IPS-15b (cell line): ENCODE measurements at regions not wholly inside any gene's neighbourhood (a gene's known extent, or its start where the extent isn't known, plus 50 kb on each side); places are given as distances from the start of the nearest gene placed in this dataset.
"Not testable (repeated sequence)": the region's sequence is repeated elsewhere in the genome, so short reads cannot be mapped to it uniquely, and the experiment has no call there.

Source experiments
- H3K27me3 ChIP-seq: one replicate; pipeline ENCODE4 v1.6.1; 2013; ENCODE audit warnings: low read length; ENCODE audit not compliant: control insufficient read depth, insufficient read depth
- H3K36me3 ChIP-seq: one replicate; pipeline ENCODE4 v1.6.1; 2013; ENCODE audit warnings: low read length; ENCODE audit not compliant: control insufficient read depth, insufficient read depth
- H3K4me1 ChIP-seq: one replicate; pipeline ENCODE4 v1.6.1; 2013; ENCODE audit warnings: mild to moderate bottlenecking, low read length; ENCODE audit not compliant: control insufficient read depth, insufficient read depth
- H3K4me3 ChIP-seq: one replicate; pipeline ENCODE4 v1.5.1; 2013; ENCODE audit warnings: low read depth, low read length
- H3K9ac ChIP-seq: one replicate; pipeline ENCODE4 v1.6.1; 2013; ENCODE audit warnings: low read depth, mild to moderate bottlenecking, low read length
- H3K9me3 ChIP-seq: one replicate; pipeline ENCODE4 v1.6.1; 2013; ENCODE audit warnings: mild to moderate bottlenecking, low read length; ENCODE audit not compliant: control insufficient read depth, insufficient read depth

DNA sequence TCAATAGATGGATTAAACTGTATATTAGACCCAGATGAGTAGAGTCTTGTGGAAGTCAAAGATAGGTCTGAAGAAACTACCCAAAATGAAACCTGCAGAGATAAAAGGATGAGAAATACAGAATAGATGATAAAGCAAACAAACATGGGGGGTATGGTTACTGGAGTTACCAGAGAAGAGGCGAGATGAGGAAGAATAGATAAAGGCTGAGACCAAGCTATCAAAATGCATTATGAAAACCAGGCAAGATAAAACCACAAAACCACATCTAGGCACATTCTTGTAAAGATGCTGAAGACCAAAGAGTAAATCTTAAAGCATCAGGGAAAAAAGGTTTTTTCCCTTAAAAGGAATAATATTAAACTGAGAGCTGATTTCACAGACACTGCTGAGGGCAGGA lies 271.8 kb upstream of the NBPF12 start:
- H3K9me3 ChIP-seq, H3K4me3 ChIP-seq, H3K27me3 ChIP-seq, H3K4me1 ChIP-seq, H3K36me3 ChIP-seq, H3K9ac ChIP-seq: not testable (repeated sequence)

DNA sequence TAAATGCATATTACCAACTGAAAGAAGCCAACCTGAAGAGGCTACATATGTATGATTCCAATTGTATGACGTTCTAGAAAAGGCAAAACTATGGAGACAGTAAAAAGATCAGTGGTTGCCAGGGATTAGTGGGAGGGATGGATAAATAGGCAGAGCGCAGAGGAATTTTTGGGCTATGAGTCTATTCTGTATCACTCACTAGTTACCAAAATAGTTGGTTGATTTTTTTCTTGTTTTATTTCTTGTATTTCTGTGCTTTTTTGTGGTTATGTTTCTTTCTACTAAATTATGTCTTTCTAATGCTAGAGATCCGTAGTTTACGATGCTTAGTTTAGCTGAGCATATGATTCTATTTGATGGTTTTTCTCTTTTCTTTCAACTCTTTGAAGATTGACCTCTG lies 277.9 kb upstream of the NBPF12 start:
- H3K4me3 ChIP-seq, H3K4me1 ChIP-seq, H3K27me3 ChIP-seq, H3K36me3 ChIP-seq, H3K9ac ChIP-seq, H3K9me3 ChIP-seq: not testable (repeated sequence)

DNA sequence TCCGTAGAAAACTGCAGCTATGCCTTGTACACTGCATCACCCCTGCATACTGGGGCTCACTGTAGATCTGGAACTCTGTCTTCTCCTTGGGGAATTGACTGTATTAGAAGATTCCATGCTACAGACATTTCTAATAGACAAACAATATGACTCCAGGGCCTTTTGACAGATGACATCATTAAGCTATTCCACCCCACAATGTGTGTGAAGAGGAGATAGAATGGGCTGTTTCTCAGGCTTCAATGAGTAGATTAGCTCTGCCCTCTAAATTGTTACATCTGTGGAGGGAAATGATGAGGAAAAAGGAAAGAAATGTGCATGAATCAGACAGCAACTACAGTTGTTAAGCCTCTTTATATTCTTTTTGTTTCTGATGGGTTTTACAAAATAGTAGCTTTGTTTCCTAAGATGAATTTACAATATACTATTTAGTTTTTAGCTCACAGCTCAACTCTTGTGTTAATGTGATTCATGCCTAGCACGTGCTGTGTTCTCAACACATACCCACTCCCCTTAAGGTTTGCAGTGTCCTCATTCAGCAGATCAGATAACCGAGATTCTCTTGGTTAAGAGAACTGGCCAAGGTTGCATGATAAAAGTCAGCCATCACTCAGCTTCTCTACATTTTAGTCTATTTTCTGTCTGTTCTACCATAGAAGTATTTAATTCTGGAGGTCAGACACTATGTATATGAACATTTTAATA lies 281.6 kb upstream of the NBPF12 start:
- H3K4me3 ChIP-seq, H3K9me3 ChIP-seq, H3K27me3 ChIP-seq, H3K9ac ChIP-seq, H3K4me1 ChIP-seq, H3K36me3 ChIP-seq: not testable (repeated sequence)

DNA sequence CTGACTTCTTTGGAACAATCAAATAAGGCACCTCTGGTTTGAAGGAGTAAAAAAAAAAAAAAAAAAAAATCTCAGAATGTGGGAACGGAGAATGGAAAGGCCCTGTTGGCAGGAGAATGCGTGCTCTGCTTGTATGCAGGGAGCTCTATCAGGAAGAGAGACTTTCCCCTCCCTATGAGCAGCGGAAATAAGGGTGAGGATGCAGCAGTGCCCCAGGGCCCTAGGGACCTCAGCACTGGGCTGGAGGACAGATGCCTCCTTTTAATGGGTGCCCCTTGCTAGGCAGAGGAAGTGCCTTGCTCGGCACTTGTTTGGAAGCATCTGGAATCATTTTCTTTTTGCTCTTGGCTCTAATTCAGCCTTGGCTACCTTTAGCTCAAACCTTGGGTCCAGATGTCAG lies 283.4 kb upstream of the NBPF12 start:
- H3K36me3 ChIP-seq, H3K4me1 ChIP-seq, H3K27me3 ChIP-seq, H3K4me3 ChIP-seq, H3K9me3 ChIP-seq, H3K9ac ChIP-seq: not testable (repeated sequence)

DNA sequence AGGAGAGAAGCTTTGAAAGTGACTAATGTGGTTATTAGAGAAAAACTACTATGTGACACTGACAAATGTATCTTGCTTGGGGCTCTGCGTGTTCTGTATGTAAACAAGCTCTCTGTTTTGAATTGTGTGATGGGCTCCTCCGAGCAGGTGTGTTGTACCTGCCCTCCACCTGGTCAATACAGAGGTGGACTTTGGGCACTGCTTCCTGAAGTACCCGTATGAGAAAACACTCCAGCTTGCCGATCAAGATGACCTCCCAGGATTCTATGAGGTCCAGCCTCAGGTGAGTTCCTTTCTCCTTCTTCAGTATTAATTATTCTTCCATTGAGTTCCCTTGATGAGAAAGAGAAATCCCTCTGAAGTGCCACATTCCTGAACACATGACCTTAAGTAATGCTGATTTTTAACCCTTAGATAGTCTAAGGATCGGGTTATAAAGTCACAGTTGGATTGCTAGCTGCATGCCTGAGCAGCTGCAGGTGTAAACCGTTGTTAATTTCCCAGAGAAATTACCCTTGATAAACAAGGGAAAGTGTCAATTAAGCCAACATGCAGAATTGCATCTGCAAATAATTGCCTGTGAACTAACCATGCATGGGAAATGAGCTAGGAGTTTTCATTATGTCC lies 292.0 kb upstream of the NBPF12 start:
- H3K4me3 ChIP-seq, H3K9me3 ChIP-seq, H3K4me1 ChIP-seq, H3K27me3 ChIP-seq, H3K9ac ChIP-seq, H3K36me3 ChIP-seq: not testable (repeated sequence)

DNA sequence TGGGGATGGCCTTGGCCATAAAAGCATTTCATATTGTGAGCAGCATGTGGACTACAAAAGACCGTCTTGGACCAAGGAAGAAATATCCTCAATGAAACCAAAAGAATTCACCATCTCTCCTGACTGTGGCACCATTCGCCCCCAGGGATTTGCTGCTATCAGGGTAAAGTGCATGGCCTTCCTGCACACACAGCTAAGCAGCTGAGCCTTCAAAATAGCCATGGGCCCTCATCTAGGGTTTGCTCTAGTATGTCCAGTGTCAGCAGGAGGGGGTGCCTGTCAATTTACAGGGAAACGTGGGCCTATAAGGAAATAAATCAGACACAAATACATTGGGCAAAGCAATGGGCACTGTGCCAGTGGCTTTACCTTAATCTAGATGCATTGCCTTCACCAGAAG lies 296.6 kb upstream of the NBPF12 start:
- not testable (repeated sequence) for H3K9ac ChIP-seq, H3K27me3 ChIP-seq, H3K9me3 ChIP-seq, H3K36me3 ChIP-seq, H3K4me1 ChIP-seq, H3K4me3 ChIP-seq

DNA sequence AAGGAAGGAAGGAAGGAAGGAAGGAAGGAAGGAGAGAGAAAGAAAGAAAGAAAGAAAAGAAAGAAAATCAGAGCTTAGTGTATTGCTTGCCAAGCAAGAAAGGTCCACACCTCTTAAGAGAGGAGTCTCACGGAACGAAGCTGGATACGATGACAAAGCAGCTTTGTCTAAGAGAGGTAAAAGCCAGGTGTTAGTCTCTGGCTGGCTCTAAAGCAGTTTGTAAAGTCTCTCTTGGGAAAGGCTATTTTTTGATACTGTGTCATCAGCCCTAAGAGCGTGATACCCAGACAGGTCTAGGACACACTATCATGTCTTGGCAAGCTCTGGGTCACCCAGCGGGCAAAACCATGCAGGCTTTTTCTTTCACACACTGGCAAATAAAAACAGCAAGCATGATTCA lies 297.5 kb upstream of the NBPF12 start:
- not testable (repeated sequence) for H3K9me3 ChIP-seq, H3K9ac ChIP-seq, H3K4me3 ChIP-seq, H3K4me1 ChIP-seq, H3K27me3 ChIP-seq, H3K36me3 ChIP-seq

DNA sequence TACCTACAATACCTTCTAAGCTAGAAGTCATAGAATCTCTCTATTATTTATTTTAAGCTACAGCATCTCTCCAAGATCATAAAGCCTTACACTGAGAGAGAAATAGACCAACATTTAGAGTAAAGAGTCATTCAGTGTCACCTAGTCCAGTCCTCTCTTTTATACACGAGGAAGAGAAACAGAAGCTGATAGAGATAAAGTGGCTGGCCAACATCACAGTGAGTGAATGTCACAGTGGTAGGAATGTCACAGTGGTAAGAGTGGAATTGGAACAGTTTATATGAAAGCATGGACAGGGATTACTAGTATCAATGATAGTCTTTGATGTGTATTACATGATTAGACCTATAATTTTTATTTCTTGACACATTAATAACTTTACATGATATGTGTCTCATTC lies 307.8 kb upstream of the NBPF12 start:
- H3K4me3 ChIP-seq, H3K9me3 ChIP-seq, H3K4me1 ChIP-seq, H3K9ac ChIP-seq, H3K27me3 ChIP-seq, H3K36me3 ChIP-seq: not testable (repeated sequence)

DNA sequence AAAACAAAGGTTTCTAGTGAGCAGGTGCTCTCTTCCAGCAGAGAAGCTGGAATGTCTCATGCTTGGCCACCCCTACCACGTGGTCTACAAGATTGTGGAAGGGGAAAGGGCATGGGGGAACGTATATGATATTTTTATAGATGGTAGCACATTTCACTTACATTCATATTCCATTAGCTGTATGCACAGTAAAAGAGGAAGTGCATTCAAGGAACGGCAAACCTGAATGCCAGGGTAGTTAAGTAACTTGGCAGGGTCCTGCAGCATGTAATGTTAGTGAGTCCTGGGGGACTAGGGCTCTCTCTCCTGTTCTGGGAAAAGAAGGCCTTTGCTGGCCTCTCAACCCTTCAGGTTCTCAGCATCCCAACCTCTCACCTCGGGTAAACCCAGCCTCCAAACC lies 319.5 kb upstream of the NBPF12 start:
- H3K9ac ChIP-seq, H3K4me3 ChIP-seq, H3K27me3 ChIP-seq, H3K36me3 ChIP-seq, H3K9me3 ChIP-seq, H3K4me1 ChIP-seq: not testable (repeated sequence)

DNA sequence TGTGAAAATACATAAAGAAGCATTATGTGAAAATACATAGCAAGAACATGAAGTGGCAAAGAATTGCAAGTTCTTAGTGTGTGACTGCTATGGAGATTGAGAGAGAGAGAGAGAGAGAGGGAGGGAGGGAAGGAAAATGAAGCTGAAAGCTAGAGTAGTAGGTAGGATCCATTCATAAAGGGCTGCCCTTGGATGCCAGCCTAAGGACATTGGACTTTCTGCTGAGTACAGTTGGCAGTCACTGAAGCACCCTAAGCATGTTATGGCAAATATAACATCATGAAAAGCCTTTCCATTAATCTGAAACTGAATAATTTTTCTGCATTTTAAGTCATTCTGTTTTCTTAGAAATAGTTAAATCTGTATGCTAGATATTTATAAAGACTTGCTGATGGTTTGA lies 333.4 kb upstream of the NBPF12 start:
- H3K27me3 ChIP-seq, H3K9me3 ChIP-seq, H3K36me3 ChIP-seq, H3K4me1 ChIP-seq, H3K9ac ChIP-seq, H3K4me3 ChIP-seq: not testable (repeated sequence)

DNA sequence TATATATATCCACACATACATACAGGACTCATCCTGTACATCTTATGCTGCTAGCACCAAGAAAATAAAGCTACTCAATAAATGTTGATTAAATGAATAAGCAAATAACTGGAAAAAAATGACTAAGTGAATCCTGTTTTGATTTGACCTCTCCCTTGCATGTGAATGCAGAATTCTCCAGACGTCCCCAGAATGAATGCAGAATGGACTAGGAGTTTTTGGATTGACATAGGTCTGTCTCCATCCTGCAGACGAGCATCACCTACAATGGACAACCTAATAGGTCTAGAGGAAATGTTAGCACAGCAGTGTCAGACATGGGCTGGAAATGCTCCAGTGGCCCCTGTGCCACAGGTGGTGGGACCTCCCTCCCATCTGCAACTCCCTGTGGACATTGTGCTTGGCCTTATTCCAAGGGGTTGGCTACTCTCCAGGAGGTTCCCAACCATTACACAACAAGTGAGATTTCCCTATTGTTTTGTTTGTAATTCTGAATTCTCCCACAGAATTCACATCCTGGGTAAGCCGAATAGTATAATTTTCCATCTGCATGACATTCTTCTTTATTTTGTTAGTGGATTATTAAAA lies 337.3 kb upstream of the NBPF12 start:
- H3K27me3 ChIP-seq, H3K4me1 ChIP-seq, H3K4me3 ChIP-seq, H3K9me3 ChIP-seq, H3K9ac ChIP-seq, H3K36me3 ChIP-seq: not testable (repeated sequence)

DNA sequence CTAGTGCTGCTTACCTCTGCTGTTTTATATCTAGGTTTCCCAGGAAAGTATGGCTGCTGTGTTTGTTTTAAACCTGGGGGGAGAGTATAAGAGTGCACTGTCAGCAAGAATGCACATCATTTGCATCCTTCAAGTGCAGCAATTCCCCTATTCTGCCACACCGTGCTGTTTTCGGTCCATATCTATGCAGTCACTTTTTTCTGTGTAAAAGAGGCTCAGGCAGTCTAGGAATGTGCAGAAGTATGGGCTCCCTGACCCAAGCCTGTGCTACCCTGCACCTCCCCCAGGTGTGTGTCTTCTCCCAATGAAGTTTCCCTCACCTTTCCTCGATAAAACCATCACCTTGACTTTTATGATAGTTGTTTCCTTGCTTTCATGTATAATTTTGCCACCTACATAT lies 338.2 kb upstream of the NBPF12 start:
- H3K36me3 ChIP-seq, H3K9ac ChIP-seq, H3K4me3 ChIP-seq, H3K9me3 ChIP-seq, H3K27me3 ChIP-seq, H3K4me1 ChIP-seq: not testable (repeated sequence)
